ENCODE measurements at regions not wholly inside any gene's neighbourhood (a gene's known extent, or its start where the extent isn't known, plus 50 kb on each side); places are given as distances from the start of the nearest gene placed in this dataset.

- Histone ChIP-seq H3K4me3 (no peak overlapping the region), H3K9me3 (peaks cover 3 to 7% of the 10 kb centered on the region in 2 donors), H3K27ac (no peak overlapping the region), H3K36me3 (no peaks in the 10 kb centered on the region), H3K4me1 (no peaks in the 10 kb centered on the region), H3K27me3 (no peaks in the 10 kb centered on the region)
- DNase-seq, result no peak
- in situ Hi-C loops (cut with MboI; ENCODE audit: low pct_ligation_motif_present in 1 of 4, low pct_unique_long_range_greater_than_20kb in 1 of 4, low sequenced_read_pairs in 3 of 4), result no loop called here
- WGBS, 2 donors (ENCODE audit: low coverage in 1 of 2), result 67 to 79% methylated on average over 1 of the region's 1 CpG
- TF ChIP-seq, protein P1, sequence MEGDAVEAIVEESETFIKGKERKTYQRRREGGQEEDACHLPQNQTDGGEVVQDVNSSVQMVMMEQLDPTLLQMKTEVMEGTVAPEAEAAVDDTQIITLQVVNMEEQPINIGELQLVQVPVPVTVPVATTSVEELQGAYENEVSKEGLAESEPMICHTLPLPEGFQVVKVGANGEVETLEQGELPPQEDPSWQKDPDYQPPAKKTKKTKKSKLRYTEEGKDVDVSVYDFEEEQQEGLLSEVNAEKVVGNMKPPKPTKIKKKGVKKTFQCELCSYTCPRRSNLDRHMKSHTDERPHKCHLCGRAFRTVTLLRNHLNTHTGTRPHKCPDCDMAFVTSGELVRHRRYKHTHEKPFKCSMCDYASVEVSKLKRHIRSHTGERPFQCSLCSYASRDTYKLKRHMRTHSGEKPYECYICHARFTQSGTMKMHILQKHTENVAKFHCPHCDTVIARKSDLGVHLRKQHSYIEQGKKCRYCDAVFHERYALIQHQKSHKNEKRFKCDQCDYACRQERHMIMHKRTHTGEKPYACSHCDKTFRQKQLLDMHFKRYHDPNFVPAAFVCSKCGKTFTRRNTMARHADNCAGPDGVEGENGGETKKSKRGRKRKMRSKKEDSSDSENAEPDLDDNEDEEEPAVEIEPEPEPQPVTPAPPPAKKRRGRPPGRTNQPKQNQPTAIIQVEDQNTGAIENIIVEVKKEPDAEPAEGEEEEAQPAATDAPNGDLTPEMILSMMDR (IDR thresholded peaks at IDR 0.05), result no peak
- TF ChIP-seq POLR2AphosphoS5 (IDR thresholded peaks at IDR 0.05) (no peak), POLR2A (IDR thresholded peaks at IDR 0.05) (no peak), EP300 (IDR thresholded peaks at IDR 0.05; ENCODE audit: low read depth) (no peak)
- intact Hi-C loops (cut with DNase I; ENCODE audit: low total_unique reads), result no loop called here
Observed at GRCh38 chr12:102625819-102626218, 145.5 kb upstream of the IGF1 start.

- Histone ChIP-seq H3K4me3 (no peak overlapping the region), H3K4me1 (no peaks in the 10 kb centered on the region), H3K27me3 (no peaks in the 10 kb centered on the region), H3K9me3 (no peaks in the 10 kb centered on the region), H3K27ac (no peak overlapping the region), H3K36me3 (no peaks in the 10 kb centered on the region)
- no peak for DNase-seq
- 87 to 93% methylated on average over 2 of the region's 2 CpGs for WGBS, 2 donors (ENCODE audit: low coverage in 1 of 2)
- intact Hi-C loops (cut with DNase I; ENCODE audit: low total_unique reads), result no loop called here
- in situ Hi-C loops (cut with MboI; ENCODE audit: low pct_ligation_motif_present in 1 of 4, low pct_unique_long_range_greater_than_20kb in 1 of 4, low sequenced_read_pairs in 3 of 4), result no loop called here
- TF ChIP-seq POLR2A (IDR thresholded peaks at IDR 0.05), result no peak
- TF ChIP-seq EP300 (IDR thresholded peaks at IDR 0.05; ENCODE audit: low read depth), result no peak
- TF ChIP-seq, protein P1 (IDR thresholded peaks at IDR 0.05), result no peak
- no peak for TF ChIP-seq POLR2AphosphoS5 (IDR thresholded peaks at IDR 0.05)
Observed at GRCh38 chr12:102622618-102623017, 142.3 kb upstream of the IGF1 start.

GRCh38 chr12:102618197-102618877 lies 138.0 kb upstream of the IGF1 start:
- no peaks in the 10 kb centered on the region for H3K36me3 ChIP-seq
- no peaks in the 10 kb centered on the region for H3K27me3 ChIP-seq
- no peak for TF ChIP-seq EP300 (IDR thresholded peaks at IDR 0.05; ENCODE audit: low read depth)
- TF ChIP-seq, protein P1 (IDR thresholded peaks at IDR 0.05), result no peak
- TF ChIP-seq POLR2AphosphoS5 (IDR thresholded peaks at IDR 0.05), result no peak
- intact Hi-C loops (cut with DNase I; ENCODE audit: low total_unique reads), result no loop called here
- in situ Hi-C loops (cut with MboI; ENCODE audit: low pct_ligation_motif_present in 1 of 4, low pct_unique_long_range_greater_than_20kb in 1 of 4, low sequenced_read_pairs in 3 of 4), result no loop called here
- WGBS, 2 donors (ENCODE audit: low coverage in 1 of 2), result 50 to 61% methylated on average over 5 of the region's 5 CpGs
- DNase-seq, result no peak
- H3K4me3 ChIP-seq, result no peak overlapping the region
- no peaks in the 10 kb centered on the region for H3K9me3 ChIP-seq
- H3K4me1 ChIP-seq, result no peaks in the 10 kb centered on the region
- H3K27ac ChIP-seq, result no peak overlapping the region

GRCh38 chr12:102616692-102617091 lies 136.3 kb upstream of the IGF1 start:
- WGBS, 2 donors (ENCODE audit: low coverage in 1 of 2), result 35 to 81% methylated on average over 2 of the region's 2 CpGs
- H3K36me3 ChIP-seq, result no peaks in the 10 kb centered on the region
- TF ChIP-seq EP300 (IDR thresholded peaks at IDR 0.05; ENCODE audit: low read depth), result no peak
- no peak for TF ChIP-seq POLR2AphosphoS5 (IDR thresholded peaks at IDR 0.05)
- no peak for TF ChIP-seq POLR2A (IDR thresholded peaks at IDR 0.05)
- TF ChIP-seq, protein P1 (IDR thresholded peaks at IDR 0.05), result no peak
- H3K9me3 ChIP-seq, result no peaks in the 10 kb centered on the region
- DNase-seq, result no peak
- in situ Hi-C loops (cut with MboI; ENCODE audit: low pct_ligation_motif_present in 1 of 4, low pct_unique_long_range_greater_than_20kb in 1 of 4, low sequenced_read_pairs in 3 of 4), result no loop called here
- H3K27ac ChIP-seq, result no peak overlapping the region
- H3K4me1 ChIP-seq, result no peaks in the 10 kb centered on the region
- H3K27me3 ChIP-seq, result no peaks in the 10 kb centered on the region
- intact Hi-C loops (cut with DNase I; ENCODE audit: low total_unique reads), result no loop called here
- H3K4me3 ChIP-seq, result no peak overlapping the region
